Endodermal cell (in vitro differentiated cells): ENCODE measurements at regions not wholly inside any gene's neighbourhood (a gene's known extent, or its start where the extent isn't known, plus 50 kb on each side); places are given as distances from the start of the nearest gene placed in this dataset.

ENCODE experiments used
- DNase-seq: peaks from one replicate; pipeline ENCODE4 v3.0.0-alpha.2; 2017
- H3K27ac ChIP-seq: 2 replicates; pipeline ENCODE4 v1.5.1; 2013; ENCODE audit warnings: mild to moderate bottlenecking, low read depth, low read length, moderate library complexity
- H3K27me3 ChIP-seq: 2 replicates; pipeline ENCODE4 v1.6.1; 2013; ENCODE audit warnings: mild to moderate bottlenecking, low read length, moderate library complexity; ENCODE audit not compliant: insufficient read depth, control insufficient read depth, poor library complexity, severe bottlenecking
- H3K36me3 ChIP-seq: 2 replicates; pipeline ENCODE4 v1.7.0; 2013; ENCODE audit warnings: mild to moderate bottlenecking, low read length, moderate library complexity; ENCODE audit not compliant: control insufficient read depth, insufficient read depth
- H3K4me1 ChIP-seq: one replicate; pipeline ENCODE4 v1.7.0; 2013; ENCODE audit warnings: low read length; ENCODE audit not compliant: control insufficient read depth, insufficient read depth
- H3K4me3 ChIP-seq: 2 replicates; pipeline ENCODE4 v1.5.1; 2013; ENCODE audit warnings: mild to moderate bottlenecking, low read length, moderate library complexity
- H3K9ac ChIP-seq: 2 replicates; pipeline ENCODE4 v1.6.1; 2013; ENCODE audit warnings: mild to moderate bottlenecking, low read length, moderate library complexity; ENCODE audit not compliant: poor library complexity, severe bottlenecking; ENCODE audit errors: extremely low read depth
- H3K9me3 ChIP-seq: 2 replicates; pipeline ENCODE4 v1.6.1; 2013; ENCODE audit warnings: mild to moderate bottlenecking, low read length, moderate library complexity; ENCODE audit not compliant: control insufficient read depth
- H3K27ac Mint-ChIP-seq: 2 replicates; pipeline ENCODE4 v1.8.0; 2020; ENCODE audit warnings: mixed read lengths
- H3K27me3 Mint-ChIP-seq: 2 replicates; pipeline ENCODE4 v1.8.0; 2021; ENCODE audit warnings: mild to moderate bottlenecking, mixed read lengths; ENCODE audit not compliant: insufficient read depth
- H3K36me3 Mint-ChIP-seq: 2 replicates; pipeline ENCODE4 v1.8.0; 2020; ENCODE audit warnings: low read depth, mixed read lengths
- H3K4me1 Mint-ChIP-seq: 2 replicates; pipeline ENCODE4 v1.8.0; 2020; ENCODE audit warnings: mixed read lengths
- H3K4me3 Mint-ChIP-seq: 2 replicates; pipeline ENCODE4 v1.8.0; 2020; ENCODE audit warnings: mild to moderate bottlenecking, moderate library complexity, mixed read lengths
- H3K9me3 Mint-ChIP-seq: 2 replicates; pipeline ENCODE4 v1.8.0; 2020; ENCODE audit warnings: mild to moderate bottlenecking, mixed read lengths
- WGBS, 2 experiments: methylation state at CpG; one replicate each; pipeline versions ENCODE4 v1.1.5 to v1.1.7; 2013; ENCODE audit warnings: missing lambda C conversion rate in 2 of 2, mixed read lengths in 1 of 2; ENCODE audit not compliant: insufficient coverage in 1 of 2, insufficient read length in 1 of 2; 5-methylcytosine and 5-hydroxymethylcytosine counted together
- TF ChIP-seq, protein P1 (sequence below): fragments of 200-600 bp; sonication (generic); conservative IDR thresholded peaks from 2 replicates; pipeline ENCODE4 v1.5.0; 2021; ENCODE audit warnings: antibody characterized with exemption, mild to moderate bottlenecking

DNA sequence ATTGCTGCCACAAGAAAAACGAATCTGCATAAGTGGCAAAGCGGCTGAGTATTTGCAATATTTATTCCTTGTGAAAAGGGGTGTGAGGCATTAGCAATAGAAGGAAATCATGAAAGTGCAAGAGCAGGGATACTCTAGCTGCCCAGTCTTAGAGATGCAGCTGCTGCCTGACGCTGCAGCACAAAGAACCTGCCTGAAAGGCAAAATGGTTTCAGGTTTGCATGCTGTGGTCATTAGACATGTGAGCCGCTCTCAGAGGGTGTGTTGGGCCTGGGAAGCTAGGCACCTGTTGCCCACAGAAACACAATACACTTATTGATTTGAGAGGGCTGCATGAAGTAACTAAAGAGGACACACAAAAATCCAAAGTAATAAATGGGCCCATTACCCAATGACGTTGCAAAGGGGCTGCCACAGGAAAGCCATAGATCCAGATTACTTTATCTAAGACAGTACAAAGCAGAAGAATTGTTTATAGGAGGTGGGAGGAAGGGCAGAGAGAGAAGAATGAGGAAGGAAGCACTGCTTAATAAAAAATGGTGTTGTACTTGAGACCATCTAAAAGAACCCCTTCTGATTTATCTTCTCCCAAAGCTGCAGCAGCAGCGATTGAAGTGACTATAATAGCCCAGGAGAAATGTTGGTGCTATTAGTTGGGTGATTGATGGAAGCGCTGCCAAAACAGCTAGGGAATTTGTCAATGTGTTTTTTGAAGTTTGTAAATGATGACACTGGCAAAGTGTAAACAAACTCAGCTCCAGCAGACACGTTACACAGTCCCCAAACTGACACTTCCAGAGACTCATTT, 492.4 kb upstream of the ACVR2A start:
- Histone ChIP-seq H3K4me1 (no peaks in the 10 kb centered on the region), H3K27me3 (no peaks in the 10 kb centered on the region), H3K27ac (peak overlapping the region; percentile 34), H3K36me3 (no peaks in the 10 kb centered on the region), H3K9ac (no peak overlapping the region), H3K4me3 (no peak overlapping the region), H3K9me3 (no peaks in the 10 kb centered on the region)
- TF ChIP-seq, protein P1, sequence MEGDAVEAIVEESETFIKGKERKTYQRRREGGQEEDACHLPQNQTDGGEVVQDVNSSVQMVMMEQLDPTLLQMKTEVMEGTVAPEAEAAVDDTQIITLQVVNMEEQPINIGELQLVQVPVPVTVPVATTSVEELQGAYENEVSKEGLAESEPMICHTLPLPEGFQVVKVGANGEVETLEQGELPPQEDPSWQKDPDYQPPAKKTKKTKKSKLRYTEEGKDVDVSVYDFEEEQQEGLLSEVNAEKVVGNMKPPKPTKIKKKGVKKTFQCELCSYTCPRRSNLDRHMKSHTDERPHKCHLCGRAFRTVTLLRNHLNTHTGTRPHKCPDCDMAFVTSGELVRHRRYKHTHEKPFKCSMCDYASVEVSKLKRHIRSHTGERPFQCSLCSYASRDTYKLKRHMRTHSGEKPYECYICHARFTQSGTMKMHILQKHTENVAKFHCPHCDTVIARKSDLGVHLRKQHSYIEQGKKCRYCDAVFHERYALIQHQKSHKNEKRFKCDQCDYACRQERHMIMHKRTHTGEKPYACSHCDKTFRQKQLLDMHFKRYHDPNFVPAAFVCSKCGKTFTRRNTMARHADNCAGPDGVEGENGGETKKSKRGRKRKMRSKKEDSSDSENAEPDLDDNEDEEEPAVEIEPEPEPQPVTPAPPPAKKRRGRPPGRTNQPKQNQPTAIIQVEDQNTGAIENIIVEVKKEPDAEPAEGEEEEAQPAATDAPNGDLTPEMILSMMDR, result no peak
- H3K4me1 Mint-ChIP-seq, result peaks cover 2% of the 10 kb centered on the region
- H3K27me3 Mint-ChIP-seq, result no peaks in the 10 kb centered on the region
- no peak for DNase-seq
- 86% methylated on average over 4 to 8 of the region's 8 CpGs for WGBS, 2 experiments
- no peak overlapping the region for H3K27ac Mint-ChIP-seq
- H3K9me3 Mint-ChIP-seq, result no peaks in the 10 kb centered on the region
- H3K36me3 Mint-ChIP-seq, result no peaks in the 10 kb centered on the region
- no peak overlapping the region for H3K4me3 Mint-ChIP-seq

DNA sequence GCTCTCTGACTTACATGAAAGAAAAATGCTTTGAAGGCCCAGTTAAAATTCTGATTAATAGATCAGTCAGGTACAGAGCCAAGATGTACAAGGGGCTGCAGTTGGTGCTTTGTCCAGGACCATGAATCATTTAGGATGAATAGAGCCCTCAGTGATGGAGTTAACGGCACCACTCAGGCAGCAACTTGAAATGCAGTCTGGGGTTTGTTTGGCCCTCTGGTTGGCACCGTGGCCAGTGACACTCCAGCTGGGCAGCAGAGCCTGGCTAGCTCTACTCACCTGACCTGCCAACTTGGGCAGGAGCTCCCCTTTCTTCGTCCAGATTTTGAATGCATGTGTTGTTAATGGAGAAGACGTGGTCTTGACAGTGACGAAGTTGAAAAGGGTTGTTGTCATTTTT, 493.0 kb upstream of the ACVR2A start:
- H3K27me3 ChIP-seq, result no peaks in the 10 kb centered on the region
- DNase-seq, result no peak
- no peak overlapping the region for H3K4me3 Mint-ChIP-seq
- H3K9ac ChIP-seq, result no peak overlapping the region
- no peaks in the 10 kb centered on the region for H3K4me1 ChIP-seq
- H3K27ac ChIP-seq, result peak overlapping the region; percentile 34
- TF ChIP-seq, protein P1, result no peak
- H3K27ac Mint-ChIP-seq, result no peak overlapping the region
- no peak overlapping the region for H3K4me3 ChIP-seq
- no peaks in the 10 kb centered on the region for H3K36me3 Mint-ChIP-seq
- H3K9me3 ChIP-seq, result no peaks in the 10 kb centered on the region
- H3K36me3 ChIP-seq, result no peaks in the 10 kb centered on the region
- no peaks in the 10 kb centered on the region for H3K9me3 Mint-ChIP-seq
- no peaks in the 10 kb centered on the region for H3K27me3 Mint-ChIP-seq
- H3K4me1 Mint-ChIP-seq, result peaks cover 2% of the 10 kb centered on the region
- WGBS, 2 experiments, result 85 to 92% methylated on average over 2 to 5 of the region's 5 CpGs

DNA sequence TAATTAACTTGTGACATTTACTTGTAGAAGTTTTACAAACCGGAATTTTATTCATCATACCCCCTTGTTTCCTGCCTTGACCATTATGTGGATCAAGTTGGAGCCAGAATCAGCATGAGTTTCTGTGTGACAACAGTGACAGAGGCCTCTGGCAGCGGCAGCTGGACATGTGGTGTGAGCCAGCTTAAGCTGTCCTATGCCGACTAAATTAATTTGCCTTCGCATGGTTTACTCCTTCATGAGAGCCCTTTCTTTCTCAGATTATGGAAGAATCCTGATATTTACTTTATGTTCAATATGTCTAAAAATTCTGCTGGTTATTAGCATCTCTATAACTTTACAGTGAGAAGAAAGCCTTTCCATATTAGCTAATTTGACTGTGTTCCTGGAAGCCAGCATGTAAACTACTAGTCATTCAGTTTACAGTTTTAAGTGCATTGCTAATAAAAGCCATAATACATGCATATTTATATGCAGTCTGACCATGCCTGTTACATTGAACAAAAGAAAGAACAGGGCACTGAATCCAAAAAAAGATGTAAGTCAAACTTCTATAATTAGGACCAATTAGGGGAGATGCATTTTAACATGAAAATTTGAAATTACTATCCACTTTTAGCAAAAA, 495.8 kb upstream of the ACVR2A start:
- H3K4me3 ChIP-seq, result no peak overlapping the region
- no peaks in the 10 kb centered on the region for H3K27me3 ChIP-seq
- H3K27ac ChIP-seq, result no peak overlapping the region
- H3K9me3 Mint-ChIP-seq, result peaks cover 18% of the 10 kb centered on the region
- TF ChIP-seq, protein P1, result no peak
- no peaks in the 10 kb centered on the region for H3K36me3 Mint-ChIP-seq
- H3K27ac Mint-ChIP-seq, result no peak overlapping the region
- peaks cover 17% of the 10 kb centered on the region for H3K9me3 ChIP-seq
- peaks cover 2% of the 10 kb centered on the region for H3K4me1 Mint-ChIP-seq
- H3K27me3 Mint-ChIP-seq, result no peaks in the 10 kb centered on the region
- WGBS, 2 experiments, result 80 to 91% methylated on average over 1 to 4 of the region's 4 CpGs
- H3K9ac ChIP-seq, result no peak overlapping the region
- H3K4me3 Mint-ChIP-seq, result no peak overlapping the region
- H3K36me3 ChIP-seq, result no peaks in the 10 kb centered on the region
- DNase-seq, result no peak
- H3K4me1 ChIP-seq, result no peaks in the 10 kb centered on the region
